K562 (cell line): ENCODE measurements at regions not wholly inside any gene's neighbourhood (a gene's known extent, or its start where the extent isn't known, plus 50 kb on each side); places are given as distances from the start of the nearest gene placed in this dataset.

Experiments used
- ATAC-seq: fragments of 200-7000 bp; cut with Tn5 transposase; 3 replicates; pipeline ENCODE4 v1.9.1; 2020; ENCODE audit warnings: moderate library complexity
- BruUV-seq: library from RNA; stranded (reverse); fragments of 400-500 nt; replicated peaks from 2 replicates; lab custom pipeline; 2021; lab: Mats Ljungman, UMichigan
- CTCF ChIA-PET: fragments of 300-600 bp; formaldehyde crosslinking; extraction: SDS; loops from one replicate; lab custom pipeline; 2021; ENCODE audit warnings: low intra/inter-chr PET ratio; lab: Yijun Ruan, JAX
- POLR2A ChIA-PET: fragments of 300-600, 350-650 bp; sonication (Branson Sonifier 250); formaldehyde crosslinking; extraction: SDS; loops from one replicate; lab custom pipeline; 2021; ENCODE audit warnings: antibody characterized with exemption, inconsistent platforms; lab: Yijun Ruan, JAX
- DNase-seq, 4 experiments: peaks; one replicate each; pipeline versions ENCODE4 v3.0.0 to v3.0.0-alpha.2; 2011 to 2018; ENCODE audit warnings: low spot score in 3 of 4, mixed read lengths in 3 of 4; ENCODE audit errors: extremely low read depth in 1 of 4
- FAIRE-seq: peaks from 2 replicates; lab custom pipeline; 2011; peaks lifted over from hg19 to GRCh38; lab: Jason Lieb, UNC
- H2AFZ ChIP-seq: 2 replicates; pipeline ENCODE4 v1.6.0; 2011; ENCODE audit warnings: low read depth, low read length, control low read depth, inconsistent platforms
- H3K27ac ChIP-seq: fragments of 200-600 bp; 3 replicates; pipeline ENCODE4 v1.8.0; 2011; ENCODE audit warnings: low read depth, mild to moderate bottlenecking, control low read depth, inconsistent platforms, low read length, moderate library complexity, mixed read lengths; ENCODE audit errors: extremely low read depth
- H3K27me3 ChIP-seq, 2 experiments: fragments of 300-600 bp in 1 of 2; 2 replicates in 1 of 2; 3 replicates in 1 of 2; pipeline versions ENCODE4 v1.6.0 to v1.8.0; 2011; ENCODE audit warnings: inconsistent platforms in 2 of 2, low read length in 2 of 2, mild to moderate bottlenecking in 1 of 2, mixed read lengths in 1 of 2, moderate library complexity in 1 of 2; ENCODE audit not compliant: control insufficient read depth in 2 of 2, insufficient read depth in 2 of 2
- H3K36me3 ChIP-seq: fragments of 300-600 bp; 3 replicates; pipeline ENCODE4 v1.8.0; 2011; ENCODE audit warnings: mild to moderate bottlenecking, low read length, inconsistent platforms; ENCODE audit not compliant: control insufficient read depth, insufficient read depth
- H3K4me1 ChIP-seq, 2 experiments: fragments of 200-600 bp in 1 of 2; replicated peaks in 1 of 2; 2 replicates in 1 of 2; 3 replicates in 1 of 2; pipeline versions ENCODE4 v1.5.1 to v1.8.0; 2011; ENCODE audit warnings: inconsistent platforms in 2 of 2, low read length in 2 of 2, mild to moderate bottlenecking in 1 of 2, mixed read lengths in 1 of 2, moderate library complexity in 1 of 2; ENCODE audit not compliant: control insufficient read depth in 2 of 2, insufficient read depth in 2 of 2
- H3K4me2 ChIP-seq: 2 replicates; pipeline ENCODE4 v1.6.1; 2011; ENCODE audit warnings: low read length, control low read depth, inconsistent platforms, mixed read lengths; ENCODE audit not compliant: insufficient read depth
- H3K4me3 ChIP-seq: fragments of 200-600 bp; sonication (generic), shearing (Covaris generic); 2 replicates; pipeline ENCODE4 v1.5.1; 2016; ENCODE audit warnings: control low read depth, inconsistent platforms
- H3K79me2 ChIP-seq: fragments of 200-600 bp; 3 replicates; pipeline ENCODE4 v1.8.0; 2011; ENCODE audit warnings: low read length, inconsistent platforms; ENCODE audit not compliant: control insufficient read depth, insufficient read depth
- H3K9ac ChIP-seq, 2 experiments: 2 replicates each; pipeline versions ENCODE4 v1.6.0 to v1.6.1; 2011; ENCODE audit warnings: low read depth in 2 of 2, low read length in 2 of 2, control low read depth in 1 of 2, inconsistent platforms in 1 of 2, mild to moderate bottlenecking in 1 of 2, mixed read lengths in 1 of 2; ENCODE audit not compliant: insufficient read depth in 1 of 2
- H3K9me1 ChIP-seq: one replicate; pipeline ENCODE4 v1.6.0; 2011; ENCODE audit warnings: inconsistent platforms, mild to moderate bottlenecking, low read length, moderate library complexity; ENCODE audit not compliant: control insufficient read depth, insufficient read depth
- H3K9me3 ChIP-seq: replicated peaks from 2 replicates; pipeline ENCODE4 v1.5.1; 2011; ENCODE audit warnings: low read depth, low read length, inconsistent platforms; ENCODE audit not compliant: control insufficient read depth, insufficient read depth
- H4K20me1 ChIP-seq: replicated peaks from 2 replicates; pipeline ENCODE4 v1.6.1; 2011; ENCODE audit warnings: low read length, inconsistent platforms, mixed read lengths; ENCODE audit not compliant: control insufficient read depth, insufficient read depth
- ATF2 ChIP-seq: sonication (generic); formaldehyde crosslinking; IDR thresholded peaks from 2 replicates; pipeline ENCODE4 v1.8.1; 2022; ENCODE audit warnings: missing genetic modification reagents
- CBX1 ChIP-seq: sonication (generic); IDR thresholded peaks from 2 replicates; pipeline ENCODE4 v1.6.1; 2016; ENCODE audit warnings: antibody characterized with exemption, low read depth, mild to moderate bottlenecking
- E4F1 ChIP-seq: fragments of 250-450 bp; sonication (Bioruptor Pico); IDR thresholded peaks from 2 replicates; pipeline ENCODE4 v1.5.0; 2021; ENCODE audit warnings: mild to moderate bottlenecking, borderline replicate concordance
- EWSR1 ChIP-seq: fragments of 450-650 bp; IDR thresholded peaks from 2 replicates; pipeline ENCODE4 v1.6.1; 2018; ENCODE audit warnings: borderline replicate concordance, mild to moderate bottlenecking, low read depth, moderate library complexity; ENCODE audit not compliant: partially characterized antibody
- FUS ChIP-seq: fragments of 200-400 bp; formaldehyde crosslinking; optimal IDR thresholded peaks from 2 replicates; pipeline ENCODE3; 2017; ENCODE audit warnings: low read depth, low read length
- MED1 ChIP-seq: sonication (generic); formaldehyde crosslinking; IDR thresholded peaks from 2 replicates; pipeline ENCODE4 v1.8.1; 2023; ENCODE audit warnings: missing genetic modification reagents, borderline replicate concordance
- OTX1 ChIP-seq: fragments of 450-650 bp; formaldehyde crosslinking; IDR thresholded peaks from 2 replicates; pipeline ENCODE4 v1.4.0; 2022; ENCODE audit warnings: mild to moderate bottlenecking
- PHB ChIP-seq: fragments of 250-450 bp; sonication (Bioruptor Pico); IDR thresholded peaks from 2 replicates; pipeline ENCODE4 v1.5.0; 2021
- POLR2AphosphoS2 ChIP-seq: IDR thresholded peaks from 2 replicates; pipeline ENCODE4 v1.6.1; 2012; ENCODE audit warnings: low read length, improper control_type of control experiment
- SMARCA5 ChIP-seq: fragments of 450-650 bp; IDR thresholded peaks from 2 replicates; pipeline ENCODE4 v1.6.1; 2016
- UBTF ChIP-seq, 2 experiments: IDR thresholded peaks; 2 replicates each; pipeline ENCODE4 v1.6.1; 2012; ENCODE audit warnings: improper control_type of control experiment in 2 of 2, low read depth in 2 of 2, low read length in 2 of 2, borderline replicate concordance in 1 of 2
- ZBTB11 ChIP-seq, 3 experiments: fragments of 200-800 bp in 1 of 3; fragments of 250-450 bp in 1 of 3; fragments of 450-650 bp in 1 of 3; sonication (Bioruptor Pico) in 1 of 3; sonication (Bioruptor generic) in 1 of 3; formaldehyde crosslinking in 1 of 3; IDR thresholded peaks; 2 replicates each; pipeline versions ENCODE4 v1.6.1 to v1.8.0; 2016 to 2022; ENCODE audit warnings: mild to moderate bottlenecking in 2 of 3, missing genetic modification characterization in 2 of 3, missing compliant biosample characterization in 1 of 3, moderate library complexity in 1 of 3
- ZNF12 ChIP-seq: sonication (generic); formaldehyde crosslinking; IDR thresholded peaks from 2 replicates; pipeline ENCODE4 v1.4.0; 2020; ENCODE audit warnings: mild to moderate bottlenecking, missing genetic modification reagents
- ZNF830 ChIP-seq: fragments of 250-450 bp; sonication (Bioruptor Pico); IDR thresholded peaks from 2 replicates; pipeline ENCODE4 v1.5.0; 2021; ENCODE audit warnings: mild to moderate bottlenecking
- whole genome bisulfite sequencing: fragments of 100-300 bp; shearing (Covaris generic); methylation state at CpG from one replicate; pipeline ENCODE4 v1.1.6; 2016; ENCODE audit warnings: low coverage, mixed read lengths; ENCODE audit not compliant: insufficient coverage; ENCODE audit errors: missing lambda C conversion rate; 5-methylcytosine and 5-hydroxymethylcytosine counted together
- in situ Hi-C: fragments of 300-500 bp; cut with MboI; formaldehyde crosslinking; loops from 4 replicates; pipeline ENCODE4 v1.15.0; 2018; ENCODE audit warnings: inconsistent platforms, mixed read lengths
- intact Hi-C: fragments of 100-400 bp; cut with micrococcal nuclease; formaldehyde crosslinking; loops from 2 replicates; pipeline ENCODE4 v1.14.2; 2022

- ATAC-seq = no peak
- TF ChIP-seq ZBTB11 (CRISPR knock-in tag; IDR thresholded peaks at IDR 0.05) (no peak), ATF2 (CRISPR knock-in tag) (no peak), FUS (no peak), OTX1 (CRISPR knock-in tag) (no peak), ZNF12 (CRISPR knock-in tag) (no peak), CBX1 (no peak), MED1 (CRISPR knock-in tag) (no peak), POLR2AphosphoS2 (no peak), SMARCA5 (no peak), UBTF (IDR thresholded peaks at IDR 0.05; ENCODE audit: borderline replicate concordance in 1 of 2, low read depth in 2 of 2, low read length in 2 of 2) (no peak), ZNF830 (CRISPR knock-in tag) (no peak), EWSR1 (no peak), E4F1 (CRISPR knock-in tag) (no peak), PHB (CRISPR knock-in tag) (no peak)
Measured at GRCh38 chr9:108675708-108676107, 180.1 kb downstream of the ACTL7B start.

More at GRCh38 chr9:108675708-108676107, 180.1 kb downstream of the ACTL7B start:
- H3K36me3 ChIP-seq = no peaks in the 10 kb centered on the region
- 0% methylated on average over 2 of the region's 2 CpGs for WGBS
- H3K9ac ChIP-seq = no peak overlapping the region
- CTCF ChIA-PET = no interaction called here
- no peak for DNase-seq
- H3K9me1 ChIP-seq = no peaks in the 10 kb centered on the region
- no peaks in the 10 kb centered on the region; a peak in 1 of 5 replicates for H3K27me3 ChIP-seq
- H3K79me2 ChIP-seq = no peaks in the 10 kb centered on the region
- POLR2A ChIA-PET = no interaction called here
- in situ Hi-C loops = no loop called here
- H3K27ac ChIP-seq = no peak overlapping the region
- 0 out of 2 replicates have a peak, but pooled peaks cover 3% of the 10 kb centered on the region for H4K20me1 ChIP-seq
- H3K9me3 ChIP-seq = no peaks in the 10 kb centered on the region
- no TSS peak for BruUV-seq
- H3K4me2 ChIP-seq = no peak overlapping the region
- no peak overlapping the region for H2AFZ ChIP-seq
- H3K4me1 ChIP-seq = no peaks in the 10 kb centered on the region
- intact Hi-C loops = no loop called here
- FAIRE-seq = no peak
- no peak overlapping the region for H3K4me3 ChIP-seq
